ENCODE measurements at regions not wholly inside any gene's neighbourhood (a gene's known extent, or its start where the extent isn't known, plus 50 kb on each side); places are given as distances from the start of the nearest gene placed in this dataset.
A peak's percentile ranks its signal among the peaks of the same experiment; 100 is the strongest.

- H3K27ac Mint-ChIP-seq: no peak overlapping the region
- H3K9me3 Mint-ChIP-seq: peaks cover 11% of the 10 kb centered on the region
- DNase-seq: peak; percentile 9
- H3K36me3 Mint-ChIP-seq (ENCODE audit: low read depth): peaks cover 5% of the 10 kb centered on the region; the same call in 1 of the 2 replicates
- H3K27me3 Mint-ChIP-seq (ENCODE audit: insufficient read depth): no peaks in the 10 kb centered on the region
- H3K4me1 Mint-ChIP-seq (ENCODE audit: low read depth): no peaks in the 10 kb centered on the region
- TF ChIP-seq CTCF (IDR thresholded peaks at IDR 0.05): peak; percentile 75
- no peak overlapping the region for H3K4me3 Mint-ChIP-seq
Observed at GRCh38 chr18:6543330-6543908, 128.7 kb upstream of the L3MBTL4 start.

- Mint-ChIP-seq H3K4me3 (no peak overlapping the region), H3K9me3 (peaks cover 2% of the 10 kb centered on the region; the same call in 1 of the 2 replicates), H3K27ac (no peak overlapping the region), H3K27me3 (ENCODE audit: insufficient read depth) (no peaks in the 10 kb centered on the region; the same call in 1 of the 2 replicates), H3K36me3 (ENCODE audit: low read depth) (no peaks in the 10 kb centered on the region; the same call in 1 of the 2 replicates), H3K4me1 (ENCODE audit: low read depth) (no peaks in the 10 kb centered on the region)
- DNase-seq: no peak
- TF ChIP-seq CTCF (IDR thresholded peaks at IDR 0.05): no peak
Observed at GRCh38 chr18:6546229-6546628, 131.5 kb upstream of the L3MBTL4 start.

GRCh38 chr18:6547476-6547875, 132.8 kb upstream of the L3MBTL4 start:
- TF ChIP-seq CTCF (IDR thresholded peaks at IDR 0.05): no peak
- H3K27ac Mint-ChIP-seq: no peak overlapping the region
- H3K27me3 Mint-ChIP-seq (ENCODE audit: insufficient read depth): no peaks in the 10 kb centered on the region; the same call in 1 of the 2 replicates
- H3K36me3 Mint-ChIP-seq (ENCODE audit: low read depth): no peaks in the 10 kb centered on the region; the same call in 1 of the 2 replicates
- peaks cover 9% of the 10 kb centered on the region for H3K9me3 Mint-ChIP-seq
- no peak for DNase-seq
- no peak overlapping the region for H3K4me3 Mint-ChIP-seq
- no peaks in the 10 kb centered on the region for H3K4me1 Mint-ChIP-seq (ENCODE audit: low read depth)

- Mint-ChIP-seq H3K9me3 (peaks cover 25% of the 10 kb centered on the region), H3K27me3 (ENCODE audit: insufficient read depth) (no peaks in the 10 kb centered on the region; the same call in 1 of the 2 replicates), H3K4me3 (no peak overlapping the region), H3K27ac (no peak overlapping the region), H3K4me1 (ENCODE audit: low read depth) (no peaks in the 10 kb centered on the region), H3K36me3 (ENCODE audit: low read depth) (no peaks in the 10 kb centered on the region; the same call in 1 of the 2 replicates)
- DNase-seq: no peak
- TF ChIP-seq CTCF (IDR thresholded peaks at IDR 0.05): no peak
Observed at GRCh38 chr18:6553234-6553900, 138.7 kb upstream of the L3MBTL4 start.

- Mint-ChIP-seq H3K27ac (no peak overlapping the region), H3K4me3 (no peak overlapping the region), H3K27me3 (ENCODE audit: insufficient read depth) (no peaks in the 10 kb centered on the region), H3K4me1 (ENCODE audit: low read depth) (no peaks in the 10 kb centered on the region), H3K9me3 (peaks cover 16% of the 10 kb centered on the region), H3K36me3 (ENCODE audit: low read depth) (peaks cover under 1% of the 10 kb centered on the region; the same call in 1 of the 2 replicates)
- TF ChIP-seq CTCF (IDR thresholded peaks at IDR 0.05): no peak
- DNase-seq: no peak
Observed at GRCh38 chr18:6557057-6557769, 142.5 kb upstream of the L3MBTL4 start.
